ENCODE measurements at regions not wholly inside any gene's neighbourhood (a gene's known extent, or its start where the extent isn't known, plus 50 kb on each side); places are given as distances from the start of the nearest gene placed in this dataset.

DNA sequence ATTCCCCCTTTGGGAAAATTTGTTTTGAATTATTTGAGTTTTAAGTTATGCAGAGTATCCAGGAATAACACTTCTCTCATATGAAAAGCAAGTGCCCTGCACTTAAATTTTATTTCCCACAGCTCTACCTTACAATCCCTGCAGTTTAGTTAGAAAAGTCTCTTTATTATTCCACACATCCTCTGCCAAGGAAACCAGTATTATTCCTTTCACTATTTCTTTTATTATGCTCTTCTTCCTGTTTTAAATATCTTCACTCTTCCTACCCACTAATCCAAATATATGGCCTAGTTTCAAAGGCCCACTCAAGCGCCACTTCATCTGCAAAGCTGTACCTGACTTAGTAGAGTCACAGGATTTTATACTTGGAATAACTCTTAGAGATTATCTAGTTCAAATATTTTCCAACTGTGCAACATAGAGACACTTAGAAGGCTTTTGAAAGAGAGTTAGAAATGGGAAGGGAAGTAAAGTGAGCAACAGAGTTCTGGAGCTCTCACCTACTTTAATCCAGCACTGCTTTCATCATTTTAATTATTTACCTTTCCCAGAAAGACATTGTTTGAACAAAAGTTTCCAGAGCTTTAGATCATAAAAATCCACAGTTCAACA lies 97.2 kb upstream of the LYPLAL1 start:
- TF ChIP-seq EZH2 (IDR thresholded peaks at IDR 0.05) (no peak), ZNF274 (IDR thresholded peaks at IDR 0.05; ENCODE audit: low read depth, low read length) (no peak)
- TF ChIP-seq, protein P1, sequence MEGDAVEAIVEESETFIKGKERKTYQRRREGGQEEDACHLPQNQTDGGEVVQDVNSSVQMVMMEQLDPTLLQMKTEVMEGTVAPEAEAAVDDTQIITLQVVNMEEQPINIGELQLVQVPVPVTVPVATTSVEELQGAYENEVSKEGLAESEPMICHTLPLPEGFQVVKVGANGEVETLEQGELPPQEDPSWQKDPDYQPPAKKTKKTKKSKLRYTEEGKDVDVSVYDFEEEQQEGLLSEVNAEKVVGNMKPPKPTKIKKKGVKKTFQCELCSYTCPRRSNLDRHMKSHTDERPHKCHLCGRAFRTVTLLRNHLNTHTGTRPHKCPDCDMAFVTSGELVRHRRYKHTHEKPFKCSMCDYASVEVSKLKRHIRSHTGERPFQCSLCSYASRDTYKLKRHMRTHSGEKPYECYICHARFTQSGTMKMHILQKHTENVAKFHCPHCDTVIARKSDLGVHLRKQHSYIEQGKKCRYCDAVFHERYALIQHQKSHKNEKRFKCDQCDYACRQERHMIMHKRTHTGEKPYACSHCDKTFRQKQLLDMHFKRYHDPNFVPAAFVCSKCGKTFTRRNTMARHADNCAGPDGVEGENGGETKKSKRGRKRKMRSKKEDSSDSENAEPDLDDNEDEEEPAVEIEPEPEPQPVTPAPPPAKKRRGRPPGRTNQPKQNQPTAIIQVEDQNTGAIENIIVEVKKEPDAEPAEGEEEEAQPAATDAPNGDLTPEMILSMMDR (IDR thresholded peaks at IDR 0.05 in 2 of 3, conservative IDR thresholded peaks at IDR 0.05 in 1 of 3; ENCODE audit: borderline replicate concordance in 1 of 3, insufficient read depth in 1 of 3, low read depth in 2 of 3, low read length in 2 of 3), result no peak
